GM12872 (cell line): ENCODE measurements at regions not wholly inside any gene's neighbourhood (a gene's known extent, or its start where the extent isn't known, plus 50 kb on each side); places are given as distances from the start of the nearest gene placed in this dataset.

Source experiments
- TF ChIP-seq, protein P1 (sequence below): IDR thresholded peaks from 3 replicates; pipeline ENCODE4 v1.5.1; 2011; ENCODE audit warnings: low read depth, mild to moderate bottlenecking, low read length, moderate library complexity; ENCODE audit not compliant: insufficient read depth

GRCh38 chr2:7448578-7449264 lies 531.5 kb downstream of the RNF144A start:
- TF ChIP-seq, protein P1, sequence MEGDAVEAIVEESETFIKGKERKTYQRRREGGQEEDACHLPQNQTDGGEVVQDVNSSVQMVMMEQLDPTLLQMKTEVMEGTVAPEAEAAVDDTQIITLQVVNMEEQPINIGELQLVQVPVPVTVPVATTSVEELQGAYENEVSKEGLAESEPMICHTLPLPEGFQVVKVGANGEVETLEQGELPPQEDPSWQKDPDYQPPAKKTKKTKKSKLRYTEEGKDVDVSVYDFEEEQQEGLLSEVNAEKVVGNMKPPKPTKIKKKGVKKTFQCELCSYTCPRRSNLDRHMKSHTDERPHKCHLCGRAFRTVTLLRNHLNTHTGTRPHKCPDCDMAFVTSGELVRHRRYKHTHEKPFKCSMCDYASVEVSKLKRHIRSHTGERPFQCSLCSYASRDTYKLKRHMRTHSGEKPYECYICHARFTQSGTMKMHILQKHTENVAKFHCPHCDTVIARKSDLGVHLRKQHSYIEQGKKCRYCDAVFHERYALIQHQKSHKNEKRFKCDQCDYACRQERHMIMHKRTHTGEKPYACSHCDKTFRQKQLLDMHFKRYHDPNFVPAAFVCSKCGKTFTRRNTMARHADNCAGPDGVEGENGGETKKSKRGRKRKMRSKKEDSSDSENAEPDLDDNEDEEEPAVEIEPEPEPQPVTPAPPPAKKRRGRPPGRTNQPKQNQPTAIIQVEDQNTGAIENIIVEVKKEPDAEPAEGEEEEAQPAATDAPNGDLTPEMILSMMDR = no peak

DNA sequence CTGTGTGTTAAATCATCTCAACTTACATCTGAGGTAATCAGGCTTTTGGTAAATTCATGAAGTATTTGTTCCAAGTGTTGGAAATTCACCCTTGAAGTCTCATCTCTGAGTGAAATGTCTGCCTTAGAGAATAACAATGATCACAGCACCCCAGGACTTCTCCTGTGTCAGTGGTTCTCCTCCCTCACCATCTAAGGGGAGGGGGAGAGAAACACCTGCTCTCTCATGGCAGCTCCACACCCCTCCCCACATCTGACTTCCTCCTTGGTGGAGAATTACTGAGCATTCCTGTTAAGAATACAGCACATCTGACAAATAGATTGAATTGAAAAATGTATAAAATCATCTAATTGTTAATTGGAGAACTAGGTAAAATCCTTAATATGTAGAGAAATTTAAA lies 532.1 kb downstream of the RNF144A start:
- TF ChIP-seq, protein P1 = no peak

DNA sequence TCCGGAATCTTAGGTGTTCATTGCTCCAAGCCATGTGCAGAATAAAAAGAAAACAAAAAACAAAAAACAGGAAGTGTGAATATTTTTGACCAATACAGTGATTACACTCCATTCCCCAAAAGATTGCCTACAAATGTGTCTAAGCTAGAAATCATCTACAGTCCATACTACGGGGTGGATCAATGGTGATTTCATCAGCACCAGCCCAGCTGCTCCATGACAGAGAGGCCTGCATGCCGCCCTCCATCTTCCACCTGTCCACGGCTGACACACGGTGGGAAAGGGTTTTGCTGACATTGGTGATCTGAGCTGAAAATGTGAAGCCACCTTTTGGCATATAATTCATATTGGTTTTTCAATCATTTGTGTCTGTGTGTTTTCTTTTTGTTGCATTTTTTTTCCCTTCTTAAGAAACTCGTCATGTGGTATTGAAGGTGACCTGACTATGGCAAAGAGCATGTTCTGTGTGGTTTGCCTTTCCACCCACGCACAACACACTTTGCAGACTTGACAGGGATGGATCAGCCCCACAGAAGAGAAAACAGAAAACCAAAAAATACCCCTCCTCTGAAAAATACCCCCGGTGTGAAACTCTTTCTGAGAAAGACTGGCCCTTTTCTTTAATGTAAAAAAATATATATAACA lies 533.1 kb downstream of the RNF144A start:
- TF ChIP-seq, protein P1 = no peak

- TF ChIP-seq, protein P1 = no peak
Observed at GRCh38 chr2:7450833-7451190, 533.6 kb downstream of the RNF144A start.

- TF ChIP-seq, protein P1 = no peak
Observed at GRCh38 chr2:7452110-7452876, 535.1 kb downstream of the RNF144A start.

GRCh38 chr2:7454592-7454991 lies 537.4 kb downstream of the RNF144A start:
- TF ChIP-seq, protein P1 = no peak

DNA sequence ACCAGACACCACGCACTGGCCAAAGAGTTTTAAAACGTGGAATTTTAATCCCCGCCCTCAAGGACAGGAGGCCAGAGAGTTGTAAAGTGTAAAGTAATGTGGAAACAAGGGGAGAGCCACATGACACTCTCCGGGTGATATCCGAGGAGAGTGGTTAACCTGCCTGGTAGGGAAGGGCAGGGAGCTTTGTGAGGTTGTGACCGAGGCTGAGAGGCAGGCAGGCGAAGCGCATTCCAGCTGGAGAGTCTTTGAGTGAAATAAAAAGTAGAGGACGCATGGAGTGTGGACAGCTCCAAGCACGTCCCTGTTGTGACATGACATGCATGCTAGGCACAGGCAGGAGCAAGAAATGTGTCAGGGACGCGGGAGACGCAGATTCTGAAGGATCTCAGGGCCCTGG lies 539.5 kb downstream of the RNF144A start:
- TF ChIP-seq, protein P1 = no peak
